Esophagus muscularis mucosa (tissue), 4 donors: ENCODE measurements at regions not wholly inside any gene's neighbourhood (a gene's known extent, or its start where the extent isn't known, plus 50 kb on each side); places are given as distances from the start of the nearest gene placed in this dataset.

Source experiments
- EP300 ChIP-seq: sonication (generic); formaldehyde crosslinking; IDR thresholded peaks from one replicate; pipeline ENCODE4 v1.6.1; 2017; ENCODE audit warnings: antibody characterized with exemption
- POLR2A ChIP-seq: fragments of 450-650 bp; IDR thresholded peaks from one replicate; pipeline ENCODE4 v1.6.1; 2017; ENCODE audit warnings: antibody characterized with exemption, moderate library complexity, mild to moderate bottlenecking, low read depth
- TF ChIP-seq, protein P1 (sequence below), 3 experiments: fragments of 200-600 bp in 2 of 3; fragments of 450-650 bp in 1 of 3; sonication (generic) in 2 of 3; IDR thresholded peaks; one replicate each; pipeline ENCODE4 v1.5.1; 2017 to 2019; ENCODE audit warnings: antibody characterized with exemption in 3 of 3, mild to moderate bottlenecking in 2 of 3, moderate library complexity in 1 of 3

GRCh38 chr6:11484441-11484840, 53.1 kb upstream of the TMEM170B start:
- no peak for TF ChIP-seq POLR2A
- TF ChIP-seq, protein P1, sequence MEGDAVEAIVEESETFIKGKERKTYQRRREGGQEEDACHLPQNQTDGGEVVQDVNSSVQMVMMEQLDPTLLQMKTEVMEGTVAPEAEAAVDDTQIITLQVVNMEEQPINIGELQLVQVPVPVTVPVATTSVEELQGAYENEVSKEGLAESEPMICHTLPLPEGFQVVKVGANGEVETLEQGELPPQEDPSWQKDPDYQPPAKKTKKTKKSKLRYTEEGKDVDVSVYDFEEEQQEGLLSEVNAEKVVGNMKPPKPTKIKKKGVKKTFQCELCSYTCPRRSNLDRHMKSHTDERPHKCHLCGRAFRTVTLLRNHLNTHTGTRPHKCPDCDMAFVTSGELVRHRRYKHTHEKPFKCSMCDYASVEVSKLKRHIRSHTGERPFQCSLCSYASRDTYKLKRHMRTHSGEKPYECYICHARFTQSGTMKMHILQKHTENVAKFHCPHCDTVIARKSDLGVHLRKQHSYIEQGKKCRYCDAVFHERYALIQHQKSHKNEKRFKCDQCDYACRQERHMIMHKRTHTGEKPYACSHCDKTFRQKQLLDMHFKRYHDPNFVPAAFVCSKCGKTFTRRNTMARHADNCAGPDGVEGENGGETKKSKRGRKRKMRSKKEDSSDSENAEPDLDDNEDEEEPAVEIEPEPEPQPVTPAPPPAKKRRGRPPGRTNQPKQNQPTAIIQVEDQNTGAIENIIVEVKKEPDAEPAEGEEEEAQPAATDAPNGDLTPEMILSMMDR (IDR thresholded peaks at IDR 0.05), result no peak
- no peak for TF ChIP-seq EP300
